ENCODE measurements at regions not wholly inside any gene's neighbourhood (a gene's known extent, or its start where the extent isn't known, plus 50 kb on each side); places are given as distances from the start of the nearest gene placed in this dataset.

- TF ChIP-seq CTCF (optimal IDR thresholded peaks at IDR 0.05 in 1 of 3, IDR thresholded peaks at IDR 0.05 in 1 of 3, conservative IDR thresholded peaks at IDR 0.05 in 1 of 3; ENCODE audit: extremely low read depth in 1 of 3, insufficient read depth in 2 of 3, low read length in 3 of 3) (no peak), EZH2 (IDR thresholded peaks at IDR 0.05; ENCODE audit: low read length) (no peak)
Measured at GRCh38 chr5:8523501-8523900, 654.6 kb downstream of the MTRR start.

Data from keratinocyte (primary cell).